HEK293 (cell line): ENCODE measurements at regions not wholly inside any gene's neighbourhood (a gene's known extent, or its start where the extent isn't known, plus 50 kb on each side); places are given as distances from the start of the nearest gene placed in this dataset.

Experiments used
- CTCF ChIA-PET: fragments of 350-600 bp; formaldehyde crosslinking; extraction: SDS; loops from one replicate; lab custom pipeline; 2021; ENCODE audit warnings: antibody characterized with exemption; lab: Yijun Ruan, JAX
- POLR2A ChIA-PET: fragments of 300-600 bp; formaldehyde crosslinking; extraction: SDS; loops from one replicate; lab custom pipeline; 2020; ENCODE audit warnings: antibody characterized with exemption, inconsistent platforms; lab: Yijun Ruan, JAX
- H3K27ac ChIP-seq: fragments of 200-500 bp; sonication (Bioruptor generic); 2 replicates; pipeline ENCODE4 v1.5.1; 2014; ENCODE audit warnings: low read depth, low read length, control low read depth, inconsistent platforms; ENCODE audit errors: extremely low read depth
- H3K36me3 ChIP-seq, 2 experiments: fragments of 200-500 bp in 1 of 2; sonication (Bioruptor generic) in 1 of 2; 1 replicate in 1 of 2; 2 replicates in 1 of 2; pipeline ENCODE4 v1.5.1; 2014 to 2017; ENCODE audit warnings: inconsistent platforms in 2 of 2, low read length in 2 of 2; ENCODE audit not compliant: control insufficient read depth in 2 of 2, insufficient read depth in 1 of 2
- H3K4me1 ChIP-seq: fragments of 200-500 bp; sonication (Bioruptor generic); 2 replicates; pipeline ENCODE4 v1.5.1; 2014; ENCODE audit warnings: mild to moderate bottlenecking, low read length, inconsistent platforms; ENCODE audit not compliant: control insufficient read depth, insufficient read depth
- H3K4me3 ChIP-seq: 2 replicates; pipeline ENCODE4 v1.5.1; 2011; ENCODE audit warnings: low read depth, mild to moderate bottlenecking, control low read depth, low read length, moderate library complexity
- H3K9me3 ChIP-seq: fragments of 200-500 bp; sonication (Bioruptor generic); 2 replicates; pipeline ENCODE4 v1.5.1; 2014; ENCODE audit warnings: low read depth, low read length, inconsistent platforms; ENCODE audit not compliant: control insufficient read depth, insufficient read depth
- ZBTB17 ChIP-seq: fragments of 450-650 bp; formaldehyde crosslinking; IDR thresholded peaks from 2 replicates; pipeline ENCODE4 v1.5.1; 2016; ENCODE audit warnings: missing biosample characterization, missing genetic modification characterization
- ZNF248 ChIP-seq: fragments of 450-650 bp; formaldehyde crosslinking; IDR thresholded peaks from 2 replicates; pipeline ENCODE4 v1.5.1; 2017; ENCODE audit warnings: missing biosample characterization, missing genetic modification characterization
- ZNF510 ChIP-seq: fragments of 450-650 bp; formaldehyde crosslinking; IDR thresholded peaks from 2 replicates; pipeline ENCODE4 v1.5.1; 2018; ENCODE audit warnings: mild to moderate bottlenecking, missing genetic modification characterization, missing biosample characterization; ENCODE audit not compliant: insufficient replicate concordance
- ZNF560 ChIP-seq: fragments of 450-650 bp; formaldehyde crosslinking; IDR thresholded peaks from 2 replicates; pipeline ENCODE4 v1.5.1; 2017; ENCODE audit warnings: missing biosample characterization, missing genetic modification characterization, borderline replicate concordance
- TF ChIP-seq, protein P1 (sequence below): fragments of 450-650 bp; formaldehyde crosslinking; IDR thresholded peaks from 2 replicates; pipeline ENCODE4 v1.5.1; 2016; ENCODE audit warnings: missing biosample characterization, missing genetic modification characterization
- TF ChIP-seq, protein P2 (sequence below): fragments of 450-650 bp; formaldehyde crosslinking; IDR thresholded peaks from 2 replicates; pipeline ENCODE4 v1.5.1; 2017; ENCODE audit warnings: missing biosample characterization, missing genetic modification characterization
- TF ChIP-seq, protein P3 (sequence below): fragments of 450-650 bp; formaldehyde crosslinking; IDR thresholded peaks from 2 replicates; pipeline ENCODE4 v1.5.1; 2016; ENCODE audit warnings: missing biosample characterization, missing genetic modification characterization, borderline replicate concordance
- TF ChIP-seq, protein P4 (sequence below): fragments of 450-650 bp; formaldehyde crosslinking; conservative IDR thresholded peaks from 2 replicates; pipeline ENCODE4 v1.5.1; 2016; ENCODE audit warnings: low read depth, missing biosample characterization, missing genetic modification characterization

DNA sequence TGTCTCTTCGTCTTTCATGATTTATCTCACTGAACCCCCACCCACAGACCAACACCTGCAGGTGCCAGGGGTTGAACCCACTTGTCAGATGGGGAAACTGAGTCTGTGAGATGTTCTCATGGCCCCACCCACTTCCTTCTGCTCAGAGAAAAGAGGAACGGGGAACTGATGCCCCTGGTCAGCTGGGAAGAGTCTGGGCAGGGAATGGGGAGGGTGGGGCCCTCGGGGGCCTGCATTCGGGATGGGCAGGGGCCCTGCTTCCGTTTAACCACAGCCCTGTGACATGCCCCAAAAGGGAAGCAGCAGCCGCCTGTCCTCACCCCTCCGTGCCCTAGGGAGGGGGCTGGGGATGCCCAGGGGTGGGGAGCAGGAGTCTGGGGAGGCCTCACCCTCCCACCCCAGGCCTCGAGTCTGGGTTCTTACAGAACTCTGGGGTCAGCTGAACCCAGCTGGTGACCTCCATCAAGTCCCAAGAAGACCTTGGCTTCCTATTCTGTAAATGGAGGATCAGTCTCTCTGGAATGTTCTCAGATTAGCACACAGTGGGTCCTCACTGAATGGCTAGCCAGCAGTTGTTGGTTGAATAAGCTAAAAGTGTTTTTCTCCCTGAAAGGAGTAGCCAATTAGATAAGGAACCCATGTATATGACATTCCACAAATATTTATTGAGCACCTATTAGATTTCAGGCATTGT is 81.5 kb downstream of the CEBPB start (continued):
- TF ChIP-seq, protein P1, sequence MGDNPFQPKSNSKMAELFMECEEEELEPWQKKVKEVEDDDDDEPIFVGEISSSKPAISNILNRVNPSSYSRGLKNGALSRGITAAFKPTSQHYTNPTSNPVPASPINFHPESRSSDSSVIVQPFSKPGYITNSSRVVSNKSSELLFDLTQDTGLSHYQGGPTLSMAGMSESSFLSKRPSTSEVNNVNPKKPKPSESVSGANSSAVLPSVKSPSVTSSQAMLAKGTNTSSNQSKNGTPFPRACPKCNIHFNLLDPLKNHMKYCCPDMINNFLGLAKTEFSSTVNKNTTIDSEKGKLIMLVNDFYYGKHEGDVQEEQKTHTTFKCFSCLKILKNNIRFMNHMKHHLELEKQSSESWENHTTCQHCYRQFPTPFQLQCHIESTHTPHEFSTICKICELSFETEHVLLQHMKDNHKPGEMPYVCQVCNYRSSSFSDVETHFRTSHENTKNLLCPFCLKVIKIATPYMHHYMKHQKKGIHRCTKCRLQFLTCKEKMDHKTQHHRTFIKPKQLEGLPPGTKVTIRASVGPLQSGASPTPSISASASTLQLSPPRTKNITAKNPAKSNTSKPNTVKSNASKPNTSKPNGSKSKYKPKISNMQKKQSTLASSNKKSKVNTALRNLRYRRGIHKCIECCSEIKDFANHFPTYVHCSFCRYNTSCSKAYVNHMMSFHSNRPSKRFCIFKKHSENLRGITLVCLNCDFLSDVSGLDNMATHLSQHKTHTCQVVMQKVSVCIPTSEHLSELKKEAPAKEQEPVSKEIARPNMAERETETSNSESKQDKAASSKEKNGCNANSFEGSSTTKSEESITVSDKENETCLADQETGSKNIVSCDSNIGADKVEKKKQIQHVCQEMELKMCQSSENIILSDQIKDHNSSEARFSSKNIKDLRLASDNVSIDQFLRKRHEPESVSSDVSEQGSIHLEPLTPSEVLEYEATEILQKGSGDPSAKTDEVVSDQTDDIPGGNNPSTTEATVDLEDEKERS (tag by site-specific recombination) = no peak
- TF ChIP-seq, protein P2, sequence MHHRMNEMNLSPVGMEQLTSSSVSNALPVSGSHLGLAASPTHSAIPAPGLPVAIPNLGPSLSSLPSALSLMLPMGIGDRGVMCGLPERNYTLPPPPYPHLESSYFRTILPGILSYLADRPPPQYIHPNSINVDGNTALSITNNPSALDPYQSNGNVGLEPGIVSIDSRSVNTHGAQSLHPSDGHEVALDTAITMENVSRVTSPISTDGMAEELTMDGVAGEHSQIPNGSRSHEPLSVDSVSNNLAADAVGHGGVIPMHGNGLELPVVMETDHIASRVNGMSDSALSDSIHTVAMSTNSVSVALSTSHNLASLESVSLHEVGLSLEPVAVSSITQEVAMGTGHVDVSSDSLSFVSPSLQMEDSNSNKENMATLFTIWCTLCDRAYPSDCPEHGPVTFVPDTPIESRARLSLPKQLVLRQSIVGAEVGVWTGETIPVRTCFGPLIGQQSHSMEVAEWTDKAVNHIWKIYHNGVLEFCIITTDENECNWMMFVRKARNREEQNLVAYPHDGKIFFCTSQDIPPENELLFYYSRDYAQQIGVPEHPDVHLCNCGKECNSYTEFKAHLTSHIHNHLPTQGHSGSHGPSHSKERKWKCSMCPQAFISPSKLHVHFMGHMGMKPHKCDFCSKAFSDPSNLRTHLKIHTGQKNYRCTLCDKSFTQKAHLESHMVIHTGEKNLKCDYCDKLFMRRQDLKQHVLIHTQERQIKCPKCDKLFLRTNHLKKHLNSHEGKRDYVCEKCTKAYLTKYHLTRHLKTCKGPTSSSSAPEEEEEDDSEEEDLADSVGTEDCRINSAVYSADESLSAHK (tag by site-specific recombination) = no peak
- no peak for TF ChIP-seq ZNF510
- TF ChIP-seq, protein P3, sequence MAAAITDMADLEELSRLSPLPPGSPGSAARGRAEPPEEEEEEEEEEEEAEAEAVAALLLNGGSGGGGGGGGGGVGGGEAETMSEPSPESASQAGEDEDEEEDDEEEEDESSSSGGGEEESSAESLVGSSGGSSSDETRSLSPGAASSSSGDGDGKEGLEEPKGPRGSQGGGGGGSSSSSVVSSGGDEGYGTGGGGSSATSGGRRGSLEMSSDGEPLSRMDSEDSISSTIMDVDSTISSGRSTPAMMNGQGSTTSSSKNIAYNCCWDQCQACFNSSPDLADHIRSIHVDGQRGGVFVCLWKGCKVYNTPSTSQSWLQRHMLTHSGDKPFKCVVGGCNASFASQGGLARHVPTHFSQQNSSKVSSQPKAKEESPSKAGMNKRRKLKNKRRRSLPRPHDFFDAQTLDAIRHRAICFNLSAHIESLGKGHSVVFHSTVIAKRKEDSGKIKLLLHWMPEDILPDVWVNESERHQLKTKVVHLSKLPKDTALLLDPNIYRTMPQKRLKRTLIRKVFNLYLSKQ (tag by site-specific recombination) = no peak
- no peak for TF ChIP-seq ZNF560 (tag by site-specific recombination)
- TF ChIP-seq, protein P4, sequence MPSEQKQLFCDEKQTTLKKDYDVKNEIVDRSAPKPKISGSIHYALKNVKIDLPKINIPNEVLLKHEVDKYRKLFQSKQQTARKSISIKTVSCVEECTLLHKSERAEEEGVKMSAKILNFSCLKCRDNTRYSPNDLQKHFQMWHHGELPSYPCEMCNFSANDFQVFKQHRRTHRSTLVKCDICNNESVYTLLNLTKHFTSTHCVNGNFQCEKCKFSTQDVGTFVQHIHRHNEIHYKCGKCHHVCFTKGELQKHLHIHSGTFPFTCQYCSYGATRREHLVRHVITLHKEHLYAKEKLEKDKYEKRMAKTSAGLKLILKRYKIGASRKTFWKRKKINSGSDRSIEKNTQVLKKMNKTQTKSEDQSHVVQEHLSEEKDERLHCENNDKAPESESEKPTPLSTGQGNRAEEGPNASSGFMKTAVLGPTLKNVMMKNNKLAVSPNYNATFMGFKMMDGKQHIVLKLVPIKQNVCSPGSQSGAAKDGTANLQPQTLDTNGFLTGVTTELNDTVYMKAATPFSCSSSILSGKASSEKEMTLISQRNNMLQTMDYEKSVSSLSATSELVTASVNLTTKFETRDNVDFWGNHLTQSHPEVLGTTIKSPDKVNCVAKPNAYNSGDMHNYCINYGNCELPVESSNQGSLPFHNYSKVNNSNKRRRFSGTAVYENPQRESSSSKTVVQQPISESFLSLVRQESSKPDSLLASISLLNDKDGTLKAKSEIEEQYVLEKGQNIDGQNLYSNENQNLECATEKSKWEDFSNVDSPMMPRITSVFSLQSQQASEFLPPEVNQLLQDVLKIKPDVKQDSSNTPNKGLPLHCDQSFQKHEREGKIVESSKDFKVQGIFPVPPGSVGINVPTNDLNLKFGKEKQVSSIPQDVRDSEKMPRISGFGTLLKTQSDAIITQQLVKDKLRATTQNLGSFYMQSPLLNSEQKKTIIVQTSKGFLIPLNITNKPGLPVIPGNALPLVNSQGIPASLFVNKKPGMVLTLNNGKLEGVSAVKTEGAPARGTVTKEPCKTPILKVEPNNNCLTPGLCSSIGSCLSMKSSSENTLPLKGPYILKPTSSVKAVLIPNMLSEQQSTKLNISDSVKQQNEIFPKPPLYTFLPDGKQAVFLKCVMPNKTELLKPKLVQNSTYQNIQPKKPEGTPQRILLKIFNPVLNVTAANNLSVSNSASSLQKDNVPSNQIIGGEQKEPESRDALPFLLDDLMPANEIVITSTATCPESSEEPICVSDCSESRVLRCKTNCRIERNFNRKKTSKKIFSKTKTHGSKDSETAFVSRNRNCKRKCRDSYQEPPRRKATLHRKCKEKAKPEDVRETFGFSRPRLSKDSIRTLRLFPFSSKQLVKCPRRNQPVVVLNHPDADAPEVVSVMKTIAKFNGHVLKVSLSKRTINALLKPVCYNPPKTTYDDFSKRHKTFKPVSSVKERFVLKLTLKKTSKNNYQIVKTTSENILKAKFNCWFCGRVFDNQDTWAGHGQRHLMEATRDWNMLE (tag by site-specific recombination) = no peak
- TF ChIP-seq, all 188 proteins: peak for 0

- peak; percentile 80 for TF ChIP-seq ZBTB17 (tag by site-specific recombination)
- TF ChIP-seq ZNF248 (tag by site-specific recombination) = no peak
- ChIA-PET POLR2A (no interaction called here), CTCF (interaction anchor here (0.9 kb wide), 1 partner anchor 9 kb away, joined by 3 read pairs; no protein-coding TSS in a partner anchor)
- H3K4me3 ChIP-seq = no peak overlapping the region
- no peak overlapping the region for H3K27ac ChIP-seq
- H3K36me3 ChIP-seq = no peaks in the 10 kb centered on the region
- H3K4me1 ChIP-seq = no peaks in the 10 kb centered on the region
- H3K9me3 ChIP-seq = no peaks in the 10 kb centered on the region
Measured at GRCh38 chr20:50272724-50273446, 82.3 kb downstream of the CEBPB start.
